SW 1271 (cell line): ENCODE measurements at regions not wholly inside any gene's neighbourhood (a gene's known extent, or its start where the extent isn't known, plus 50 kb on each side); places are given as distances from the start of the nearest gene placed in this dataset.
"Not testable (repeated sequence)": the region's sequence is repeated elsewhere in the genome, so short reads cannot be mapped to it uniquely, and the experiment has no call there.

ENCODE experiments used
- DNase-seq, 2 experiments: peaks; one replicate each; lab custom pipeline; 2025; lab: John Stamatoyannopoulos, UW

- no peak for DNase-seq
Measured at GRCh38 chr12:65734226-65734625, 90.1 kb upstream of the HMGA2 start.

- no peak for DNase-seq
Measured at GRCh38 chr12:65739606-65740005, 84.7 kb upstream of the HMGA2 start.

- no peak for DNase-seq
Measured at GRCh38 chr12:65740506-65740872, 83.8 kb upstream of the HMGA2 start.

GRCh38 chr12:65740873-65741600 is 83.2 kb upstream of the HMGA2 start:
- DNase-seq, result peak; percentile 55 to 82

GRCh38 chr12:65741656-65742017 is 82.6 kb upstream of the HMGA2 start:
- DNase-seq, result peak in 1 of 2 experiments; percentile 52

GRCh38 chr12:65742018-65743010 is 82.0 kb upstream of the HMGA2 start:
- peak in 1 of 2 experiments; percentile 43 for DNase-seq

- DNase-seq, result not testable (repeated sequence)
Measured at GRCh38 chr12:65744236-65744840, 79.9 kb upstream of the HMGA2 start.

GRCh38 chr12:65747338-65747737 is 76.9 kb upstream of the HMGA2 start:
- no peak for DNase-seq

- DNase-seq, result no peak
Measured at GRCh38 chr12:65748332-65748731, 76.0 kb upstream of the HMGA2 start.

- DNase-seq, result no peak
Measured at GRCh38 chr12:65754290-65754689, 70.0 kb upstream of the HMGA2 start.

GRCh38 chr12:65754744-65755595 is 69.3 kb upstream of the HMGA2 start:
- no peak for DNase-seq

- DNase-seq, result no peak
Measured at GRCh38 chr12:65755596-65755978, 68.7 kb upstream of the HMGA2 start.

GRCh38 chr12:65756267-65756666 is 68.0 kb upstream of the HMGA2 start:
- DNase-seq, result no peak

GRCh38 chr12:65756956-65757511 is 67.2 kb upstream of the HMGA2 start:
- no peak for DNase-seq

- no peak for DNase-seq
Measured at GRCh38 chr12:65758401-65758800, 65.9 kb upstream of the HMGA2 start.

GRCh38 chr12:65759735-65760134 is 64.5 kb upstream of the HMGA2 start:
- no peak for DNase-seq

- DNase-seq, result no peak
Measured at GRCh38 chr12:65761301-65761700, 63.0 kb upstream of the HMGA2 start.

GRCh38 chr12:65764325-65764724 is 60.0 kb upstream of the HMGA2 start:
- DNase-seq, result no peak

- no peak for DNase-seq
Measured at GRCh38 chr12:65765436-65765813, 58.9 kb upstream of the HMGA2 start.

GRCh38 chr12:65769880-65770279 is 54.4 kb upstream of the HMGA2 start:
- DNase-seq, result no peak
